Endothelial cell (in vitro differentiated cells): ENCODE measurements at regions not wholly inside any gene's neighbourhood (a gene's known extent, or its start where the extent isn't known, plus 50 kb on each side); places are given as distances from the start of the nearest gene placed in this dataset.
"Not testable (repeated sequence)": the region's sequence is repeated elsewhere in the genome, so short reads cannot be mapped to it uniquely, and the experiment has no call there.

ENCODE experiments used
- DNase-seq: peaks from one replicate; pipeline ENCODE4 v3.0.0; 2021; ENCODE audit warnings: low spot score
- H3K27ac Mint-ChIP-seq: one replicate; pipeline ENCODE4 v1.8.0; 2021; ENCODE audit warnings: mixed read lengths, inconsistent platforms; ENCODE audit not compliant: unreplicated experiment
- H3K27me3 Mint-ChIP-seq: one replicate; pipeline ENCODE4 v1.8.0; 2021; ENCODE audit warnings: mild to moderate bottlenecking, moderate library complexity, mixed read lengths, inconsistent platforms; ENCODE audit not compliant: unreplicated experiment
- H3K36me3 Mint-ChIP-seq: one replicate; pipeline ENCODE4 v1.8.0; 2021; ENCODE audit warnings: mild to moderate bottlenecking, low read depth, mixed read lengths, inconsistent platforms; ENCODE audit not compliant: unreplicated experiment
- H3K4me1 Mint-ChIP-seq: one replicate; pipeline ENCODE4 v1.8.0; 2021; ENCODE audit warnings: mild to moderate bottlenecking, mixed read lengths, inconsistent platforms; ENCODE audit not compliant: unreplicated experiment
- H3K4me3 Mint-ChIP-seq: one replicate; pipeline ENCODE4 v1.8.0; 2021; ENCODE audit warnings: mild to moderate bottlenecking, mixed read lengths, inconsistent platforms; ENCODE audit not compliant: unreplicated experiment
- H3K9me3 Mint-ChIP-seq: one replicate; pipeline ENCODE4 v1.8.0; 2021; ENCODE audit warnings: mixed read lengths, inconsistent platforms; ENCODE audit not compliant: unreplicated experiment
- TF ChIP-seq, protein P1 (sequence below): fragments of 200-600 bp; sonication (generic); IDR thresholded peaks from one replicate; pipeline ENCODE4 v1.5.0; 2021; ENCODE audit warnings: antibody characterized with exemption; ENCODE audit not compliant: unreplicated experiment

GRCh38 chr16:25553711-25554436, 137.9 kb upstream of the HS3ST4 start:
- H3K4me1 Mint-ChIP-seq: peaks cover 2% of the 10 kb centered on the region
- H3K27ac Mint-ChIP-seq: no peak overlapping the region
- no peak overlapping the region for H3K4me3 Mint-ChIP-seq
- peaks cover 3% of the 10 kb centered on the region for H3K27me3 Mint-ChIP-seq
- peaks cover 4% of the 10 kb centered on the region for H3K9me3 Mint-ChIP-seq
- TF ChIP-seq, protein P1, sequence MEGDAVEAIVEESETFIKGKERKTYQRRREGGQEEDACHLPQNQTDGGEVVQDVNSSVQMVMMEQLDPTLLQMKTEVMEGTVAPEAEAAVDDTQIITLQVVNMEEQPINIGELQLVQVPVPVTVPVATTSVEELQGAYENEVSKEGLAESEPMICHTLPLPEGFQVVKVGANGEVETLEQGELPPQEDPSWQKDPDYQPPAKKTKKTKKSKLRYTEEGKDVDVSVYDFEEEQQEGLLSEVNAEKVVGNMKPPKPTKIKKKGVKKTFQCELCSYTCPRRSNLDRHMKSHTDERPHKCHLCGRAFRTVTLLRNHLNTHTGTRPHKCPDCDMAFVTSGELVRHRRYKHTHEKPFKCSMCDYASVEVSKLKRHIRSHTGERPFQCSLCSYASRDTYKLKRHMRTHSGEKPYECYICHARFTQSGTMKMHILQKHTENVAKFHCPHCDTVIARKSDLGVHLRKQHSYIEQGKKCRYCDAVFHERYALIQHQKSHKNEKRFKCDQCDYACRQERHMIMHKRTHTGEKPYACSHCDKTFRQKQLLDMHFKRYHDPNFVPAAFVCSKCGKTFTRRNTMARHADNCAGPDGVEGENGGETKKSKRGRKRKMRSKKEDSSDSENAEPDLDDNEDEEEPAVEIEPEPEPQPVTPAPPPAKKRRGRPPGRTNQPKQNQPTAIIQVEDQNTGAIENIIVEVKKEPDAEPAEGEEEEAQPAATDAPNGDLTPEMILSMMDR: no peak
- H3K36me3 Mint-ChIP-seq: no peaks in the 10 kb centered on the region
- no peak for DNase-seq

DNA sequence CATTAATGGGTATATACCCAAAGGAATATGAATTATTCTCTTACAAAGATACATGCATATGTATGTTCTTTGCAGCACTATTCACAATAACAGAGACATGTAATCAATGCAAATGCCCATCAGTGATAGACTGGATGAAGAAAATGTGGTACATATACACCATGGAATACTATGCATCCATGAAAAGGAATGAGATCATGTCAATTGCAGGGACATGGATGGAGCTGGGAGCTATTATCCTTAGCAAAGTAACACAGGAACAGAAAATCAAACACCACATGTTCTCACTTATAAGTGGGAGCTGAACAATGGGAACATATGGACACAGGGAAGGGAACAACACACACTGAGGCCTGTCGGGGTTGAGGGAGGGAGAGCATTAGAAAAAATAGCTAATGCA, 141.1 kb upstream of the HS3ST4 start:
- DNase-seq: no peak
- Mint-ChIP-seq H3K27ac (no peak overlapping the region), H3K27me3 (peaks cover 3% of the 10 kb centered on the region), H3K9me3 (peaks cover 4% of the 10 kb centered on the region), H3K4me3 (no peak overlapping the region), H3K4me1 (peaks cover 2% of the 10 kb centered on the region), H3K36me3 (no peaks in the 10 kb centered on the region)
- TF ChIP-seq, protein P1: no peak

DNA sequence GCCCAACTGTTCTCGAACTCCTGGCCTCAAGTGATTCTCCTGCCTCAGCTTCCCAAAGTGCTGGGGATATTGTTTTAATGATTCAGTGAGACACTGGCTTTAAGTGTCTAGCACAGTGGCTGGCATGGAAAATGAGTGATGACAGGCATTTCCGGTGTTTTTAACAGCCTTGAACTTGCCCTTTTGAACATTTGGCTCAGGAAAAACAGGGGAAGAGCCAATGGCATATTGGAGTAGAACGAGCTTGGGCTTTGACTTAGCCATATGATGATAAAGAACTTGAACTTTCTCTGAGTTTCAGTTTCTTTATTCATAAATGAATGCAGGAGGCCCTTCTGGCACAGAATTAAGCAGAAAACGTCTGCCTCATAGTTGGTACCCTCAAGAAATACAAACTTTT, 145.0 kb upstream of the HS3ST4 start:
- Mint-ChIP-seq H3K27ac (no peak overlapping the region), H3K4me1 (no peaks in the 10 kb centered on the region)

DNA sequence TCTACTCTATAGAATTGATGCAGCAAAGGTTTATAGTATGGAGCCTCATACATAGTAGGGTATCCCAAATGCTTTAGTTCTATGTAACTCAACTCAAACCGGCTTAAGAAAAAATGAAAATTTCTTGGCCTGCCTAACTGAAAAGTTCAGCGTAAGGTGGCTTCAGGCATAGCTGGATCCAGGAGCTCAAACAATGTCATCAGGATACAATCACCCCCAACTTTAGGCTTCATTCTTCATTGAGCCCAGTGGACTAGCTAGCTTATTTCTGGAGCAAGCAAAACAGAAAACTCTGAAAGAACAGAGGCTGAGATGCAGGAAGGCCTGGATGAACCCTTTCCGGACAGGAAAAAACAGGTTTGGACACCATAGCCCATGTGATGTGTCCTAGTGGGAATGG, 147.5 kb upstream of the HS3ST4 start:
- no peak overlapping the region for H3K27ac Mint-ChIP-seq
- H3K4me3 Mint-ChIP-seq: no peak overlapping the region
- DNase-seq: no peak
- no peaks in the 10 kb centered on the region for H3K9me3 Mint-ChIP-seq
- H3K4me1 Mint-ChIP-seq: peaks cover 6% of the 10 kb centered on the region
- peaks cover 3% of the 10 kb centered on the region for H3K36me3 Mint-ChIP-seq
- peaks cover 3% of the 10 kb centered on the region for H3K27me3 Mint-ChIP-seq
- TF ChIP-seq, protein P1: no peak

More for the DNA sequence above, 145.0 kb upstream of the HS3ST4 start:
- H3K9me3 Mint-ChIP-seq: peaks cover 4% of the 10 kb centered on the region
- no peaks in the 10 kb centered on the region for H3K36me3 Mint-ChIP-seq
- DNase-seq: no peak
- H3K27me3 Mint-ChIP-seq: peaks cover 3% of the 10 kb centered on the region
- TF ChIP-seq, protein P1: no peak
- no peak overlapping the region for H3K4me3 Mint-ChIP-seq

- Mint-ChIP-seq H3K9me3 (no peaks in the 10 kb centered on the region), H3K36me3 (peaks cover 3% of the 10 kb centered on the region), H3K4me1 (peaks cover 6% of the 10 kb centered on the region), H3K27ac (no peak overlapping the region), H3K4me3 (no peak overlapping the region), H3K27me3 (peaks cover 3% of the 10 kb centered on the region)
- no peak for DNase-seq
- TF ChIP-seq, protein P1: no peak
Observed at GRCh38 chr16:25542306-25542705, 149.5 kb upstream of the HS3ST4 start.

- not testable (repeated sequence) for H3K36me3 Mint-ChIP-seq, H3K27ac Mint-ChIP-seq, DNase-seq, H3K4me1 Mint-ChIP-seq, H3K9me3 Mint-ChIP-seq, H3K4me3 Mint-ChIP-seq, H3K27me3 Mint-ChIP-seq
Observed at GRCh38 chr16:25539767-25540166, 152.0 kb upstream of the HS3ST4 start.
